ENCODE measurements at regions not wholly inside any gene's neighbourhood (a gene's known extent, or its start where the extent isn't known, plus 50 kb on each side); places are given as distances from the start of the nearest gene placed in this dataset.

DNA sequence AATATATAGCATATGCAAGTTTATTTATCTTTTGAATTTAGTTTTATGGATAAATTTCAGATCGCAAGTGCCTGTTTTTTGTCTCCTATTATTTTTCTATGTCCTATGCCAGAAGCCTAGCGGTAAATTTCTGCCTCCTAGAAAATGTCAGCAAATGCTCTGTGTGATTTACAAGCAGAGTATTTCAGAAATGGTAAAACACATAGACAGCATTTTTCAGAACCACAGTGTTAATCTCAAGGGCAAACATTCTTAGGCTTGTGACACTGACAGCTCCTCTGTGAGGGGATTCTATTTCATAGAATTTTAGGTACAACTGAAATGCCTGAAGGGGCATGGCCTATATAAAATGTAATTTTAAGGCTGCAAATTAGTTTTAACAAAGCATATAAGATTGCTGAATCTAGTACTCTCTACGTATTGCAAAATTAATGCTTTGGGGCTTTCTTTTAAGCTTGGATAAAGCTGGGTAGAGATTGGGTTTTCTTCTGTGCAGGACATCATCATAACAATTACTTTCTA lies 89.9 kb upstream of the PTCHD4 start:
- no peak for DNase-seq

DNA sequence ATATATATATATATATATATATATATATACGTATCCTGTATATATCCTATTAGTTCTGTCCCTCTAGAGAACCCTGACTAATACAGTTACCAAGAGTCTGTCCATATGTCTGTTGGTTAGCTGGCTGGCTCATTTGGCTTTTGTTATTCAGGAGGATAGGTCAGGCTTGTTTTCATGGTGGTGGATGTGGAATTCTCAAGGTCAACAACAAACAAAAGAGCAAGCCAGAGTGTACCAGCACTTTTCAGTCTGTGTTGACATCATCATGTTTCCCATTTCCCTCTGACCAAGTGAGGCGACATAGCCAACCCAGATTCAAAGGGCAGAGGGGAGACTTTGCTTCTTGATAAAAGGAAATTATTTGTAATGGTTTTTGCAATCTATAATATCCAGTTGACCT lies 88.5 kb upstream of the PTCHD4 start:
- DNase-seq: no peak

GRCh38 chr6:48197941-48198340 lies 86.9 kb upstream of the PTCHD4 start:
- DNase-seq: no peak

DNA sequence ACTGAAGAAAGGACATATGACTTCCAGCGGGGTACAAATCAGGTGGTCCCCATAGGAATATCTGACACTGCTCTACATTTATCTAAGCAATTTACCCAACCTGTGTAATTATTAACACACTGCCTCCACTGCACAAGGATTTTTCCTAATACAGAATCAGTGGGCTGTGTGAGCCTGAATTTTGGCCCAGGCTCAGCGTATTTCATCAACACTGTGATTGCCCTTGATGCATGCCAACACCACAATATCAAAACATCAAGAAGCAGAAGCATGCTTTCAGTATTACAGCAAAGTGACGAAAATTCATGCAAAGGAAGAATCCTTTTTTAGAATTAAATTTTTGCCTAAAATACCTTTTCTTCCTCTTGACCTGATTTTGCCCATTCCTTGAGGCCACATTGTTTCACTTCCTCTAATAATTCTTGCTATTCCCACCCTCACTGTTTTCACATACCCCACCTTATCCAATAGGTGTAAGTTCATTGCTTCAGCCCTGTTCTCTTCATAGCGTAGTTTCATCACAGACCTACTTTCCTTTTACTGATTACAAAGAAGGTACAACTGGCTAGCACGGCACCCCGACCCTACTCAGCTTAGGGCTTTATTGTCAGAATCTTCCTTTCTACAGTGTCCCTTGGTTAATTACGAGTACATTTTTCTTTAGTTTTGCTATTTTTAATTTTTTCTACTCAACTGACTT lies 83.7 kb upstream of the PTCHD4 start:
- no peak for DNase-seq

- DNase-seq: no peak
Measured at GRCh38 chr6:48188158-48188557, 77.2 kb upstream of the PTCHD4 start.

DNA sequence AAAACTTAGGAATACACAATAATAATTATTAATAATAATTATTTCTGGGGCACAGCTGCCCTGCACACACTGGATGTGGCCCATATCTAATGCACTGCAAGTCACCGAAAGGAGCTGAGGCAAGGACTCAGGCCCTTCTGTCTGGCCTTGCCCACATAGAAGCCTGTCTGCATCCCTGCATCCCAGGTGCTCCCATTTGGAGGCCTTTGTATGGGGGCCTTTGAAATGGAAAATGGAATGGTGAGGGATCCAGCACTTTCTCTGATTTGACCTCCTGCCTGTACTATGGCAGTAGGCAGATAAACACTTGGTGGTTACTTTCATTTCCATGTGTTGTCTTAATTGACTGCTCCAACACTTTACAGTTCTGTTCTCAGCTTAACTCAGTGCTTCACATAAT lies 75.7 kb upstream of the PTCHD4 start:
- no peak for DNase-seq

GRCh38 chr6:48184648-48185047 lies 73.7 kb upstream of the PTCHD4 start:
- no peak for DNase-seq

DNA sequence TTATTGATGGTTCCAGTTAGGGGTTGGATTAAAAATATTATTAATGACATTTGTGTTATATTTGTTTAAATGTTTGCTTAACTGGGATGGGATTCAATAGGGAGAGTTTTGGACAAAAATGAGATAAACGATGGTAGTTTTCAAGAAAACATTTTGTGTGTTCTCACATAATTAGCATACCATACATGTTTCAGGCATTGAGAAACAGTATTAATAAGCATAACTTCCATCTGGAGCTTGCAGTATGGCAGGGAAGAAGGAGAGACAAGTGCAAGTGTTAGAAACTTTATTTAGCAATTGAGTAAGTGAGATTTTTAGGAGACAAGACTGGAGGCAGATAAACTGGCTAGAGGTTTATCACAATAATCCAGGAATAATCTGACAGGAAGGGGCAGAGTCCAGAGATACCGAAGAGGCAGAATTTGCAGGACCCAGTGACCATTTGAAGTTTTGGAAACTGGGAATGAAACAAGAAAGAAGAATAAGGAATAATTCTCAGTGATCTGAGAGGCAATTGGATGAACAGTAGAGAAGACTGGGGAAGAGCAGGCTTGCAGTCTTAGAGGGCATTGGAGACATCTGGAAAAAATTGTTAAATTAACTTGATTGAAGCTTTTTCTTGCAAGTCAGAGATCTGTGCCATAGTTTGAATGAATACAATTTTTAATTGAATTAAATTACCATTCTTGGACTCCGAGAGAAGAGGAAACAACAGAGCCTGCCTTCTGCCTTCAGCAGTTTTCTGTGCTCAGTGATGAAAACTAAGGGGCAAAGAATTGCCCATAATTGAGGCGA lies 73.0 kb upstream of the PTCHD4 start:
- DNase-seq: no peak

DNA sequence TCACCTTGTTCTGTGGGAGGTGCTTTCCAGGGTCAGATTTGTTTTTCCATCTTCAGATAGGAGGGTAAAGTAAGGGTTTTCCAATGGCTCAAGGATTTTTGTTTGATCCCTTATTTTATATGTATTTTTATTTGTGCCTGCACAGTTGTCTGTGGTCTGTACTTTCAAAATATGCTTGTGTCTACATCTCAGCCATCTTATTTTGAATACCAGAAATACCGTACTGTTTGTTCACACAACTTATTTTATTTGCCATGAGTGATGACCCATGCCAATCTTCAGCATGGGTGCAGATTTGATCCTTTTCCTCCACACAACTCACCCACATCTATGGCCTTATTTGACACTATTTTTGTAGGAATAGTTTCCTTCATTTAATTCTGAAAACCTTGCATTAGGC lies 72.2 kb upstream of the PTCHD4 start:
- no peak for DNase-seq

GRCh38 chr6:48178700-48179099 lies 67.7 kb upstream of the PTCHD4 start:
- no peak for DNase-seq

GRCh38 chr6:48177786-48178185 lies 66.8 kb upstream of the PTCHD4 start:
- no peak for DNase-seq

GRCh38 chr6:48176645-48177308 lies 65.8 kb upstream of the PTCHD4 start:
- no peak for DNase-seq

- no peak for DNase-seq
Measured at GRCh38 chr6:48169635-48170034, 58.6 kb upstream of the PTCHD4 start.

All from suppressor macrophage (primary cell).